ENCODE measurements at regions not wholly inside any gene's neighbourhood (a gene's known extent, or its start where the extent isn't known, plus 50 kb on each side); places are given as distances from the start of the nearest gene placed in this dataset.

GRCh38 chr6:166003569-166003968, 164.1 kb downstream of the TBXT start:
- TF ChIP-seq EZH2phosphoT487 (IDR thresholded peaks at IDR 0.05) (no peak), CTCF (IDR thresholded peaks at IDR 0.05) (no peak), EZH2 (IDR thresholded peaks at IDR 0.05) (no peak)
